Mesendoderm (in vitro differentiated cells): ENCODE measurements at regions not wholly inside any gene's neighbourhood (a gene's known extent, or its start where the extent isn't known, plus 50 kb on each side); places are given as distances from the start of the nearest gene placed in this dataset.

ENCODE experiments used
- DNase-seq: peaks from one replicate; pipeline ENCODE4 v3.0.0; 2013
- H2AK5ac ChIP-seq: 2 replicates; pipeline ENCODE4 v1.6.1; 2013; ENCODE audit warnings: low read length, inconsistent platforms
- H2BK120ac ChIP-seq: 2 replicates; pipeline ENCODE4 v1.6.1; 2013; ENCODE audit warnings: low read depth, mild to moderate bottlenecking, low read length, moderate library complexity, mixed read lengths
- H2BK15ac ChIP-seq: replicated peaks from 2 replicates; pipeline ENCODE4 v1.6.1; 2013; ENCODE audit warnings: low read depth, mild to moderate bottlenecking, moderate library complexity
- H2BK5ac ChIP-seq: 2 replicates; pipeline ENCODE4 v1.6.1; 2013; ENCODE audit warnings: low read length, inconsistent platforms
- H3K18ac ChIP-seq: 2 replicates; pipeline ENCODE4 v1.6.1; 2013; ENCODE audit warnings: mild to moderate bottlenecking, low read length, mixed read lengths
- H3K23ac ChIP-seq: one replicate; pipeline ENCODE4 v1.6.1; 2013; ENCODE audit warnings: low read length
- H3K27ac ChIP-seq: 2 replicates; pipeline ENCODE4 v1.5.1; 2013; ENCODE audit warnings: low read depth, mild to moderate bottlenecking, inconsistent platforms, low read length, moderate library complexity
- H3K27me3 ChIP-seq: 2 replicates; pipeline ENCODE4 v1.6.1; 2013; ENCODE audit warnings: low read length, control low read depth, mild to moderate bottlenecking, inconsistent platforms; ENCODE audit not compliant: insufficient read depth, poor library complexity
- H3K36me3 ChIP-seq: 2 replicates; pipeline ENCODE4 v1.6.1; 2013; ENCODE audit warnings: low read length, inconsistent platforms; ENCODE audit not compliant: control insufficient read depth, insufficient read depth
- H3K4ac ChIP-seq: one replicate; pipeline ENCODE4 v1.6.1; 2013; ENCODE audit warnings: low read depth, mild to moderate bottlenecking, low read length, moderate library complexity
- H3K4me1 ChIP-seq: 2 replicates; pipeline ENCODE4 v1.6.1; 2013; ENCODE audit warnings: low read depth, low read length, inconsistent platforms; ENCODE audit not compliant: control insufficient read depth
- H3K4me2 ChIP-seq: 2 replicates; pipeline ENCODE4 v1.6.1; 2013; ENCODE audit warnings: low read length
- H3K4me3 ChIP-seq: 2 replicates; pipeline ENCODE4 v1.5.1; 2013; ENCODE audit warnings: mild to moderate bottlenecking, low read length
- H3K56ac ChIP-seq: one replicate; pipeline ENCODE4 v1.6.1; 2013; ENCODE audit warnings: low read length
- H3K79me1 ChIP-seq: 2 replicates; pipeline ENCODE4 v1.6.1; 2013; ENCODE audit warnings: low read length, inconsistent platforms
- H3K79me2 ChIP-seq: 2 replicates; pipeline ENCODE4 v1.6.1; 2013; ENCODE audit warnings: mild to moderate bottlenecking, low read length; ENCODE audit not compliant: control insufficient read depth, insufficient read depth
- H3K9ac ChIP-seq: 2 replicates; pipeline ENCODE4 v1.6.1; 2013; ENCODE audit warnings: low read length, inconsistent platforms
- H4K5ac ChIP-seq: one replicate; pipeline ENCODE4 v1.6.1; 2013; ENCODE audit warnings: low read length
- H4K8ac ChIP-seq: one replicate; pipeline ENCODE4 v1.6.1; 2013; ENCODE audit warnings: low read depth, mild to moderate bottlenecking, control low read depth, low read length, moderate library complexity
- WGBS: extraction: QIAGEN DNeasy Blood & Tissue Kit; methylation state at CpG from one replicate; pipeline ENCODE4 v1.1.7; 2013; ENCODE audit warnings: low lambda C conversion rate, missing lambda C conversion rate; ENCODE audit not compliant: insufficient coverage; ENCODE audit errors: extremely low coverage; 5-methylcytosine and 5-hydroxymethylcytosine counted together

- Histone ChIP-seq H3K4me2 (no peak overlapping the region), H3K4me1 (no peaks in the 10 kb centered on the region), H2AK5ac (no peak overlapping the region), H3K23ac (no peak overlapping the region), H2BK120ac (no peak overlapping the region), H2BK5ac (no peak overlapping the region), H3K27me3 (no peaks in the 10 kb centered on the region), H3K4ac (no peak overlapping the region), H3K79me2 (no peaks in the 10 kb centered on the region), H3K18ac (no peak overlapping the region), H2BK15ac (no peak overlapping the region), H3K79me1 (no peaks in the 10 kb centered on the region), H4K8ac (no peak overlapping the region), H4K5ac (no peak overlapping the region), H3K56ac (no peak overlapping the region), H3K4me3 (no peak overlapping the region), H3K36me3 (no peaks in the 10 kb centered on the region), H3K27ac (no peak overlapping the region), H3K9ac (no peak overlapping the region)
- DNase-seq, result no peak
Measured at GRCh38 chr4:100721490-100721889, 203.7 kb upstream of the EMCN start.

- H3K36me3 ChIP-seq, result no peaks in the 10 kb centered on the region
Measured at GRCh38 chr4:100721077-100721476, 203.3 kb upstream of the EMCN start.

DNA sequence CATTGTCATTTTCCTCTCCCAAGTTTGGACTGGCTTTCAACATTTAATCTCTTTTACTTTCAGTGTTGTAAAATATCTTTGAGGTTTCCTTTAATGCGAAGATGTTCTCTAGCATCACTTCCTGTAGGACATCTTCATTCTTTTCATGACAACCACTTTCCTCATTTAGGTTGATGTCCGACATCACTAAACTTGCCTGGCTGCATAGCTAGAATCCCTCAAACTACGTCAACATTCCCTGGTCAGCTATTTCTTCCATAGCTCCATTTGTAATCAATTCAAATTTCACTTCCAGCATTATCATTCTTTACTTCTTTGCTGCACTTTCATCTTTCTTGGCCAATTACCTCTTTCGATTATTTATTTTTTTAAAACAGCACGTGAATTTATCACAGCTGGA, 198.6 kb upstream of the EMCN start:
- no peaks in the 10 kb centered on the region for H3K79me1 ChIP-seq
- H3K56ac ChIP-seq, result no peak overlapping the region
- no peak overlapping the region for H3K9ac ChIP-seq
- H3K18ac ChIP-seq, result no peak overlapping the region
- no peak overlapping the region for H4K5ac ChIP-seq
- no peaks in the 10 kb centered on the region for H3K36me3 ChIP-seq
- DNase-seq, result no peak
- H2BK5ac ChIP-seq, result no peak overlapping the region
- WGBS, result no CpG with 5 or more reads among the region's 5 CpGs
- no peak overlapping the region for H3K27ac ChIP-seq
- H3K4me2 ChIP-seq, result no peak overlapping the region
- no peak overlapping the region for H4K8ac ChIP-seq
- H3K4me1 ChIP-seq, result no peaks in the 10 kb centered on the region
- H3K27me3 ChIP-seq, result no peaks in the 10 kb centered on the region
- H3K4me3 ChIP-seq, result no peak overlapping the region
- no peak overlapping the region for H2BK120ac ChIP-seq
- H2AK5ac ChIP-seq, result no peak overlapping the region
- no peak overlapping the region for H3K23ac ChIP-seq
- H3K79me2 ChIP-seq, result no peaks in the 10 kb centered on the region
- no peak overlapping the region for H2BK15ac ChIP-seq
- no peak overlapping the region for H3K4ac ChIP-seq

More at GRCh38 chr4:100721077-100721476, 203.3 kb upstream of the EMCN start:
- no peak overlapping the region for H2AK5ac ChIP-seq
- no peak overlapping the region for H3K18ac ChIP-seq
- no peak overlapping the region for H3K56ac ChIP-seq
- DNase-seq, result no peak
- no peaks in the 10 kb centered on the region for H3K27me3 ChIP-seq
- H3K4ac ChIP-seq, result no peak overlapping the region
- H2BK15ac ChIP-seq, result no peak overlapping the region
- H3K79me2 ChIP-seq, result no peaks in the 10 kb centered on the region
- H3K4me2 ChIP-seq, result no peak overlapping the region
- H4K8ac ChIP-seq, result no peak overlapping the region
- no peak overlapping the region for H4K5ac ChIP-seq
- no peak overlapping the region for H3K27ac ChIP-seq
- no peak overlapping the region for H2BK5ac ChIP-seq
- no peaks in the 10 kb centered on the region for H3K4me1 ChIP-seq
- no peak overlapping the region for H2BK120ac ChIP-seq
- H3K79me1 ChIP-seq, result no peaks in the 10 kb centered on the region
- no peak overlapping the region for H3K9ac ChIP-seq
- H3K4me3 ChIP-seq, result no peak overlapping the region
- no CpG with 5 or more reads among the region's 2 CpGs for WGBS
- no peak overlapping the region for H3K23ac ChIP-seq

DNA sequence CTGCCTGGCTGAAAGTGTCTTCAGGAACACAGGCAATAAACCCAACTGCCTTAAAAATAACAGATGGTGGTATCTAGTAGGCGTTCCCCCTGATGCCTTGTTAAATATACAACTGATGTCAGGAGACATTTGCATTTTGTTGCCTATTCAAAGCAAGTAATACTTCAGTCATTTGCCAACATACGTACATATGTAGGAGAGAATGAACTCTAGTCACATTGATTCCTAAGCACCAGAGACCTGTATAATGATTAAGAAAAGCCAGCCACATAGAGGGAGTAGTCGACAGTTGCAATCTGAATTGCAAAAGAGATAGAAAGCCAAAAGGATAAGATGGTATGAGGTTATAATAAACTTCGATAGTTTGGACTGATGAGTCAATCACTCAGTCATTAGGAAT, 191.0 kb upstream of the EMCN start:
- Histone ChIP-seq H3K27me3 (no peaks in the 10 kb centered on the region), H3K18ac (no peak overlapping the region), H3K4me1 (no peaks in the 10 kb centered on the region), H2BK120ac (no peak overlapping the region), H3K9ac (no peak overlapping the region), H3K4me3 (no peak overlapping the region), H4K8ac (no peak overlapping the region), H2AK5ac (no peak overlapping the region), H3K23ac (no peak overlapping the region), H3K27ac (no peak overlapping the region), H4K5ac (no peak overlapping the region), H2BK5ac (no peak overlapping the region), H3K56ac (no peak overlapping the region), H3K79me2 (no peaks in the 10 kb centered on the region), H3K4ac (no peak overlapping the region), H3K4me2 (no peak overlapping the region), H3K79me1 (no peaks in the 10 kb centered on the region), H3K36me3 (no peaks in the 10 kb centered on the region), H2BK15ac (no peak overlapping the region)
- no CpG with 5 or more reads among the region's 4 CpGs for WGBS
- DNase-seq, result no peak

- Histone ChIP-seq H3K18ac (no peak overlapping the region), H2BK15ac (no peak overlapping the region), H2BK120ac (no peak overlapping the region), H2AK5ac (no peak overlapping the region), H3K9ac (no peak overlapping the region), H3K4ac (no peak overlapping the region), H3K27ac (no peak overlapping the region), H4K5ac (no peak overlapping the region), H3K4me2 (no peak overlapping the region), H3K23ac (no peak overlapping the region), H3K36me3 (no peaks in the 10 kb centered on the region), H3K4me1 (no peaks in the 10 kb centered on the region), H4K8ac (no peak overlapping the region), H3K4me3 (no peak overlapping the region), H3K56ac (no peak overlapping the region), H3K27me3 (no peaks in the 10 kb centered on the region), H3K79me2 (no peaks in the 10 kb centered on the region), H2BK5ac (no peak overlapping the region), H3K79me1 (no peaks in the 10 kb centered on the region)
- WGBS, result no CpG with 5 or more reads among the region's 1 CpG
- peak; percentile 75 for DNase-seq
Measured at GRCh38 chr4:100707786-100708185, 190.0 kb upstream of the EMCN start.

- H3K79me1 ChIP-seq, result no peaks in the 10 kb centered on the region
- H3K4me3 ChIP-seq, result no peak overlapping the region
- H3K4me1 ChIP-seq, result peaks cover 1% of the 10 kb centered on the region
- no peak overlapping the region for H3K4me2 ChIP-seq
- H2AK5ac ChIP-seq, result no peak overlapping the region
- no peak for DNase-seq
- no CpG with 5 or more reads among the region's 4 CpGs for WGBS
- H3K27me3 ChIP-seq, result no peaks in the 10 kb centered on the region
- no peak overlapping the region for H3K4ac ChIP-seq
- H3K27ac ChIP-seq, result peak overlapping the region; percentile 40
- H4K8ac ChIP-seq, result peak overlapping the region; percentile 89
- peak overlapping the region; percentile 51 for H3K18ac ChIP-seq
- H4K5ac ChIP-seq, result no peak overlapping the region
- no peak overlapping the region for H3K56ac ChIP-seq
- no peak overlapping the region for H2BK15ac ChIP-seq
- H2BK5ac ChIP-seq, result no peak overlapping the region
- no peak overlapping the region for H3K9ac ChIP-seq
- H2BK120ac ChIP-seq, result no peak overlapping the region
- no peaks in the 10 kb centered on the region for H3K36me3 ChIP-seq
- H3K79me2 ChIP-seq, result no peaks in the 10 kb centered on the region
- no peak overlapping the region for H3K23ac ChIP-seq
Measured at GRCh38 chr4:100696531-100696930, 178.7 kb upstream of the EMCN start.
